ENCODE measurements at regions not wholly inside any gene's neighbourhood (a gene's known extent, or its start where the extent isn't known, plus 50 kb on each side); places are given as distances from the start of the nearest gene placed in this dataset.

DNA sequence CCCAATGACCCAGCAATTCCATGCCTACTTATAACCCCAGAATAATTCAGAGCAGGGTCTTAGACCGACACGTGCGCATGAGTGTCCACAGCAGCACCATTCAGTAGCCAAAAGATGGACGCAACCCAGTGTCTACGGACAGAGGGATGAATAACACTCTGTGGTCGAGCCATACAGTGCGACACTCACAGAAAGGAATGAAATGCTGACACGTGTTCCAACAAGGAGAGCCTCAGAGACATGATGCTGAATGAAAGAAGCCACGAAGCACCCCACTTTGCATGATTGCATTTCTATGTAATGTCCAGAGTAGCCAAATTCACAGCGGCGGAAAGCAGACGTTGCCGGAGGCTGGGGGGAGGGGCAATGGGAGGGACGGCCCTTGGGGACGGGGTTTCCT lies 134.4 kb downstream of the CTTN start:
- no peak for DNase-seq (ENCODE audit: low read depth in 2 of 3, low spot score in 2 of 3)

DNA sequence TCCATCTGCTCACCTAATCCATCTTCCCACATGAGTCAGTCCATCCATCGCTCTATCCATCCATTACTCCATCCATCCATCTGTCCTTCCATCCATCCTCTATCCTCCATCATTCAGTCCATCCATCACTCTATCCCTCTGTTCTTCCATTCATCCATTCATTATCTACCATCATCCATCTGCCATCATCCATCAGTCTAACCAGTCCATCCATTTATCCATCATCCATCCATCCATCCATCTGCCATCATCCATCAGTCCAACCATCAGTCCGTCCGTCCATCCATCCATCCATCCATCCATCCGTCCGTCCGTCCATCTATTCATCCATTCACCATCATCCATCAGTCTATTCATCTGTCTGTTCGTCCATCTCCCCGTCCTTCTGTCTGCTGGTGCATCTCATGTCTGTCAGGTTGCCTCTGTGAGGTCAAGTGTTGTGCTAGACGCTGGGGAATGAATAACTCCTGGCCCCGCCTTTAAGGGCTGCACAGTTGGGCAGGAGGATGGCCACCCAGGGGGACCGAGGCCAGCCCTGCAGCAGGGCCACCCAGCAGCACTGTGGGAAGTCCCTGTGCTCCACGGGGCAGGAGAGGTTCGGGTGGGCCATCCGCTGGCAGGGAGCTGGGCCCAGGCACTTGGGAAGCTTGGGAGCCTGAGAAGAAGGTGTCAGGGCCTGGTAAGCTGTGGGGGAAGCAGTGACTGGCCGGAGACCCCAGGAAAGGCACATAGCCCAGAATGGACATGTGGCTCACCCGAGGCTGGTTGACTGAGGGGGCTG lies 137.1 kb downstream of the CTTN start:
- no peak for DNase-seq (ENCODE audit: low read depth in 2 of 3, low spot score in 2 of 3)

DNA sequence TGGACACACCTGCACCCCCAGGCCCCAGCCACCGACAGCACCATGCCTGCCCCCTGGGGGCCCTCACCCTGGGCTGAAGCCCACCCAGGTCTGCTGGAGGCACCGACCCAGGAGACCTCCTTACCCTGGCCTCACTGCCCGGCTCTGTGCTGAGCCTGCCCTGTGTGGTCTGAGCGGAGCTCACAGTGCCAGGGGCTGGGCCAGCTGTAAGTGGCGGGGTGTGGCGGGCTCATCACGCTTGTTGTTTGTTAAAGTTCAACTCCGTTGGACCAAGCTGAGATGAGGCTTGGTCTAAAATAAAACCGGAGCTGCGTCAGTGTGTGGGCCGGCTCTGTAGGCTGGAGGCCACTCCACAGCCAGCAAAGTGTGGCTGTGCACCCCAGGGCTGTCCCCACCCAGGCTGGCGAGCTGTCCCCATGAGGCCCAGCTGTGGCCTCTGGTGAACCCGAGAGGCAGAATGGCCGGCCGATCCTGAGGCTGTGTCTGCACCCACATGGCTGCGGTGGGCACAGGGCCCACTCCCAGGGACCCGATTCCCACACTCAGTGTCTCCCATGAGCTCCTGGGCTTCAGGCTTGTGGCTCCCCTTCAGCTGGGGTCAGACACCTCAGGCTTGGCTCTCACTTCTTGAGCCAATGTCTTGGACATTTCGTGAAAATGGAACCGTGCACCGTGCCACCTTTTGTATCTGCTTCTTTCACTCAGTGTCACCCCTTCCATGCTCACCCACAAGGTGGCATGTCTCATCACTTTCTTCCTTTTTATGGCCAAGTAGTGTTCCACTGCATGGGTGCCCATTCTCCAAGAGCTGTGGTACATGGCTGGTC lies 137.9 kb downstream of the CTTN start:
- no peak for DNase-seq (ENCODE audit: low read depth in 2 of 3, low spot score in 2 of 3)

DNA sequence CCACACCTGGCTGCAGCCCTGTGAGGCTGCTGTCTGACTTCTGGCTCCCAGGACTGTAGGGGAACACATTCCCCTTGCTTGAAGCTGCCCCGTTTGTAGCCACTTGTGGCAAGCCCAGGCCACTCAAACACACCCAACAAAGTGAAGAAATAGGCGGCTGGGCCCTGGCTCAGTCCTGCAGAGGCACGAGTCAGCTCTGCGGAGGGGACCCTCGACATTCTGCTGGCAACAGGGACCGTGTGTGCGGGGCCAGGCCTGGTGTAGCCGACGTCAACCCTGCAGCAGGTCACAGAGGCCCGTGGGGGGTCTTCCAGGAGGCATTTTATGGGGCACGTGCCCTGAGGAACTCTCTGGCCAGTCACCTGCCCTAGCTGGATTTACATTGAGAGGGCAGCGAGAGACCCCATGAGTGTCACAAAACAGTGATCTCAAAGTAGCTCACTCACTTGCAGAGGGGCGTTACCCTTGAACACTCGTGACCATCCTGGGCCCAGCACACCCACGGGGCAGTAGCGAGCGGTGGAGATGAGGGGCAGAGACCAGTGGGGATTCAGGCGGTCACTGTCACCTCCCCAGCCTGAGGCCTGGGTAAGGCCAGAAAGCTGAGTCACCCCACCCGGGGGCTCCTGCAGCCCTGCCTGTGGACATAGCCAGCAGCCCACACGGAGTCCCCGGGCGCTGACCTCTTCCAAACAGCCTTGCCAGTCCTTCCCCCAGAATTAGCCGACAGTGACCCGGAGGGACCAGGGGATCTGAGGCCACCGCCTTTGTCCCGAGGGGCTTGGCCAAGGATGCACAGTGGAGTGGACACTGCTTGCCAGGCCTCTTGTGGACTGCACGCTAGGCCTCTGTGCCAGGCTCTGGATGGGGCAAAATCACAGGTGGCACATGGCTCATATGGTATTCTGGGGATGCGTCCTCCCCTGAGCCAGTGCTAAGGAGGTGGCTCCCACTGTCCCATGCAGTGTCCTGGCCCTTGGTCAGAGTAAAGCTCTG lies 139.5 kb downstream of the CTTN start:
- DNase-seq (ENCODE audit: low read depth in 2 of 3, low spot score in 2 of 3): no peak

DNA sequence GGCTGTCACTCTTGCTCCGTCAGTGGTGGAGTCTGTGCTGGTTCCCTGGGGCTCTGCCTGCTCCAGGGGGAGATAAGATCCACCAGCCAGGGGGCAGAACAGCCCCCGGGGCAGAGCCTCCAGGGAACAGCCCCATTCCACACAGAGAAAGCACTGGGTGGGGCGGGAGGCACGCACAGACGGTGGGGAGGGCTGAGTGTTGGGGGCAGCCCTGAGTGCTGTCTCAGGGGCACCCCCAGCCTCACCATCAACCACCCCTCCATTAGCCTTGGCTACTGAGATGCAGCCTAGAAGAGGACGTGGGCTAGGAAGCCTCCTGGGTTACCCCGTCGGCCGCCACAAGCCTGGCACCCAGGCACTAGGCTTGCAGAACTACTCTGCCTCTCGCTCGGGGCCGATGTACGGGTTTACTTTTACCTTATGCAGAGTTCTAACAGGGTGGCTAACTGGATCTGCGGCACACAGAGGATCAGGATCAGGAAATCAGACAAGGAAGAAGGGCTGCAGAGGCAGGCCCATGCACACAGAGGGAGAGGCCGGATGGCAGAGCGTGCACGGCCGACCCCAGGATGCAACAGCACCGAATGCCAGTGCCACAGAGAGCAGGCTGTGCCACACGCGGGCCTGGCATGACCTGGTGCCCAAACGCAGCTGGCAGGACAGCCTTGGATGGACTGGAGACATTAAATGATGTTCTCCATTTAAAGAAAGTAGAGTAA lies 140.5 kb downstream of the CTTN start:
- no peak for DNase-seq (ENCODE audit: low read depth in 2 of 3, low spot score in 2 of 3)

DNA sequence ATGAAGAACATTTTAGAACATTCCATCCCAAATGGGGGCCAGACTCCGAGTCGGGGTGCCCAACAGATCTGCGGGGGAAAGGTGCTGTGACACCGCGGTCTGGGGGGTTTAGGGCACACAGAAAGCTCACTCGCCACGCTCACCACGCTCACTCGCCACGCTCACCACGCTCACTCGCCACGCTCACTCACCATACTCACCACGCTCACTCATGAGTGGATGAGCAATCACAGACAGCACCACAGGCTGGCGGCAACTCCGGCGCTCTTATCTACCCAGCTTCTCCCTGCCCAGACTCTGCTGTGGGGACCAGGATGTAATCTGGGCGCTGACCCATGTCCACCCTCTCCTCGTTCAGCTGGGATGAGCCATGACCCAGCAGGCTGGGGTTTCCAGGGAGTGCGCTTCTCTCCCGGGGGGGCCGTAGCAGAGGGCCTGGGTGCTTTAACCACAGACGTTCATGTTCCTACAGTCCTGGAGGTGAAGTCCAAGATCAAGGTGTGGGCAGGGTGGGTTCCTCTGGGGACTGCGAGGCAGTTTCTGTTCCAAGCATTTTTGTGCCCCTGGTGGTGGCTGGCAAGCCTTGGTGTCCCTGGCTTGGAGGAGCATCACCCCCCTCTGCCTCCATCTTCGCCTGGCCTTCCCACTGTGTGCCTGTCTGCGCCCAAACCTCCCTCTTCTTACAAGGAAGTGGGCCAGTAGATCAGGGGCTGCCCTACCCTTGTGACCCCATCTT lies 141.2 kb downstream of the CTTN start:
- no peak for DNase-seq (ENCODE audit: low read depth in 2 of 3, low spot score in 2 of 3)

DNA sequence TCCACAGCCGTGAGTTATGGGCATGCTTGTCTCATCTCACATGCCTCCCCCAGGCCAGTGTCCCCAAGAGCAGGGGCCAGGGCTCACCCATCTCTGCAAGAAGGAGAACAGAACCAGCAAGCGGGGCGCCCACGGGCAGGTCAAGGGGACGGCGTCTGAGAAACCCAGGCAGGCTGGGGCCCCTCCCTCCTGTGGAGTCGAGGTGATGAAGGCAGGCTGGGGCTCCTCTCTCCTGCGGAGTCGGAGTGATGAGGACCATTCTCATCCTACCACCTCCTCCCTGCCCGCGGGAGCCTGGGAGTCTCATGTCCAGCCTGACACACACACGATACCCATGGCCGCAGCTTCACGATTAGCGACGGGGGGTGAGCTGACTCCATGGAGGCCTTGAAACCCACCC lies 141.9 kb downstream of the CTTN start:
- DNase-seq (ENCODE audit: low read depth in 2 of 3, low spot score in 2 of 3): no peak

DNA sequence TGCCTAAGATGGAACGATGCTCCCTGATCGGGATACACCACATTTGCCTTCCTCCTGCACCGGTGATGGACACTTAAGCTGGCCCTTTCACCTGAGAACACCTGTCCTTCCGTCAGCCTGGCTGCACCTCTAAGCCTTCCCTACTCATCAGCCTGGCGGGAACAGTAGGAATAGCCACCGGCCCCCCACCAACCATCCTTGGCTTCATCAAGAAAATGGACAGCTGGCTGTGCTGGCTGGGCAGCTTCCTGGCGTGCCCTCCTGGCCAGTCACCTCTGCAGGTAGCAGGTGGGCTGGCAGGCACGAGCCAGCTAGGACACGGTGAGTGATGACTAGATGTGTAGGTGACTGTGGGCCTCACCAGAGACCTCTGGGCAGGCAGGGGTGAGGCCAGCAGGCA lies 142.8 kb downstream of the CTTN start:
- DNase-seq (ENCODE audit: low read depth in 2 of 3, low spot score in 2 of 3): no peak

DNA sequence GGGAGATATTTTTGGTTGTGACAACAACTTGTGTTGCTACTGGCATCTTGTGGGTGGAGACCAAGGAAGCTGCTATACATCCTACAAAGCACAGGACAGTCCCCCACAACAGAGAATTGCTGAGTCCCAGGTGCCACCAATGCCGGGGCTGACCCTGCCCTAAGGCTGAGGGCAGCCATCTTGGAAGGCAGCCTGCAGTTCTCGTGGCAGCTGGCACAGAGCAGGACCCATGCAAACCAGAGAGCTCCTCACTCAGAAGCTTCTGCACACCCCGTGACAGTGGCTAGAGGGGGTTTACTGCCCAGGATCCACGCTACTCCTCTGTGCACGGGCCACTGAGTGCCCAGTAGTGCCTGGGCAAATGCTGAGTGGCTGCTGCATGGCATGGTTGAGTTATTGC lies 143.4 kb downstream of the CTTN start:
- DNase-seq (ENCODE audit: low read depth in 2 of 3, low spot score in 2 of 3): no peak

DNA sequence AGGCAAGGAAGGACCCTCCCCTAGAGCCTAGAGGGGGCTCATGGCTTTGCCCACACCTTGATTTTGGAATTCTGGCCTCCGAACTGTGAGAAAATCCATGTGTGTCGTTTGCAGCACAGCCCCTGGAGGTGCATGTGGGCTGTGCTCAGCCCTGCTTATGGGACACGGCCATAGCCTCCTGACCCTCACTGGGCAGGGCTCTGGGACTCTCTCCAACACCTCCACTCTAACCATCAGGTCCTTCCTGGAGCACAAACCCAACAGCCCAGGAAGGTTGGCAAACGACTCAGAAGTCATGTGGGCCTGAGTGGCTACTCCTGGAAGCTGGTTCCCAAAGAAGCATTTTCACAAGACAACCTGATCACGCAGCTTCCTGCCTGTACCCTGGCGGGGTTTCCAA lies 144.1 kb downstream of the CTTN start:
- DNase-seq (ENCODE audit: low read depth in 2 of 3, low spot score in 2 of 3): no peak

DNA sequence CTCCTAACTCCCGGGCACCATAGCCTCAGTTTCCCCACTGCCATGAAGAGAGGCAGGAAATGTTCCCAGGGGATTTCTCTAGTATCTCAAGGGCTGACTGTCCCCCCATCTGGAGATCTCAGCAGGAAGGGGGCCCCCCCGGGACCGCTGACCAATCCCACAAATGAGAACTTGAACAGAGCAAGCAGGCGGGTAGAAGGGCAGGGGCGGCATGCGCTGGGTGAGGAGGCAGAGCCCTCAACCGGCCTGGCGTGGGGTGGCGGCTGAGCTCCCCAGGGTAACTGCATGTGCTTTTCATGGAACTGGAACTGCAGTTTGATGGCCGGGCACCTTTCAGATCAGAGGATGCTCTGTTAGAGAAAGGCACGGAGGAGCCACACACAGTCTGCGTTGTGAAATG lies 144.5 kb downstream of the CTTN start:
- no peak for DNase-seq (ENCODE audit: low read depth in 2 of 3, low spot score in 2 of 3)

DNA sequence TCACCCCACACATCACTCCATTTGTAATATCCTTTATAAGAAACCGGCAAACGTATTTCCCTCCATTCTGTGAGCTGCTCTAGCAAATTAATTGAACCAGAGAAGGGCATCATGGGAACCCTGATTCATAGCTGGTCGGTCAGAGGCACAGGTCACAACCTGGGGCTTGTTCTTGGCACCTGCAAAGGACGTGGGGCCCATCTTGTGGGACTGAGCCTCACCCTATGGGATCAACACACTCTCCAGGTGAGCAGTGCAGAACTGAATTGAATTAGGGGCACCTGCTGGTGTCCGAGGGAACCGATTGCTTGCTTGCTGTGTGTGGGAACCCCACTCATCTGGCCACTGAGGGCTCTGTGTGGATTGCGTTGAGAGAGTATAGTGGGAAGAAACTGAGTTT lies 145.3 kb downstream of the CTTN start:
- DNase-seq (ENCODE audit: low read depth in 2 of 3, low spot score in 2 of 3): no peak

DNA sequence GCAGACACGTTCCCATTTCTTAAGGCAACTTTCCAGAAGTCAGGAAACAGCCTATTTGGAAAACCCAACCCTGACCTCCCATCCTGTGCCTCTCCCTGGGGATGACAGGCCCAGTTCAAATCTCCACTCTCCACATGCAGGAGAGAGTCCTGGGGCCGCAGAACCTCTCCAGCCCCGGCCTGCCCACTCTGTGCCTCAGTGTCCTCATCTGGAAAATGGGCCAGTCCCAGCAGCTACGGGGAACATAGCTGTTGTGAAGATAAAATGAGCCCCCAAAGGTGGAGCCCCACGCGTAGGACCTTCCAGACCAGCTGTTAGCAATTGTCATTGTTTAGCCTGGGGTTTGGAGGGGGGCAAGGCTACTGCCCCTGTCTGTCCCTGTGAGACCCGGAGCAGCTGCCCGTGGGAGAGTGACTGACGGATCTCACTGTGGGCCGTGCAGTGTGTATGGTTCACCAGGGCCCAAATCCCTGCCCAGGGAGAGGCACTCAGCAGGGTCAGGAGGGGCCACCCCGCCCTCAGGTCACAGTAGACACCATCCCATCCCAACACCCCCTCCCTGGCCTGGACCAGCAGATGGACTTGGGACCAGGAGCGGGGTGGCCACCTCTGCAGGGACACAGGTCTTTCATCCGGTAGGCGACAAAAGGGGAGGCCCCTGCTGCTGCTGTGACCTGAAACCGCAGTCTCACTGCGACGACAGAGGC lies 145.9 kb downstream of the CTTN start:
- no peak for DNase-seq (ENCODE audit: low read depth in 2 of 3, low spot score in 2 of 3)

DNA sequence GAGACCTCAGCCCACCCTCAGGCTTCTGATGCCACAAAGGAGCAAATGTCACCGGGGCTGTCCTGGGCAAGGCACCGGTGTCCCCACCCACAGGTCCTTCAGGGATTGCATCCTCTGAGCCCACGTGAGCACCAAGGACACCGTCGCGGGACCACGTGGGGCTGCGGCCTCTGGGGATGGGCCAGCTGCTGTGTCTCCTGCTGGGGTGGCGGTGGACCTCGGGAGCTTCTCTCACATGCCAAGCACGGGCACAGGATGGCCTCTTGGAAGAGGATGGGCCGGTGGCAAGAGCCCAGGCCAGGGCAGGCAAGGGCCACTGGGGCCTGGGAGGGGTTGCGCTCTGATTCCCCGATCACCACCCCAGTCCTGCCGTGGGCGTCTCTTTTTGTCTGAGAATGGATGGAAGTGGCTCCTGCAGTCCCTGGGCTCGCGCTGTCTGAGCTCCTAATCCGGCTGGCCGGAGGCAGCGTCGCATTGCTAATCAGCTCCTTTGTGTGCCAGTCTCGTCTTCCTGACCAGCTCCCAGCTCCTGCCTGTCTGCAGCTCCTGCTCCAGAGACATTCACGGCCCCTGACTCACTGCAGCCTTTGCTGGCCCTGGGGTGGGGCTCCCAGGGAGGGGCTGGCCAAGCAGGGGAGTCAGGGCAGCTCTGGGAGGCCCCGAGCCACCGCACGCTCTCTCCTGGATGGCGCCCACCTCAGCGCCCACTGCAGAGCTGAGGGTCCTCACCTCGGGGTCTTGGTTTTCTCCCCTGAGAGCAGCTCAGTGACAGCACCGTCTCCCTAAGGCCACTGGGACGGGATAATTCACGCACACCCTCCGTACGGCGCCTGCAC lies 146.7 kb downstream of the CTTN start:
- DNase-seq (ENCODE audit: low read depth in 2 of 3, low spot score in 2 of 3): no peak

DNA sequence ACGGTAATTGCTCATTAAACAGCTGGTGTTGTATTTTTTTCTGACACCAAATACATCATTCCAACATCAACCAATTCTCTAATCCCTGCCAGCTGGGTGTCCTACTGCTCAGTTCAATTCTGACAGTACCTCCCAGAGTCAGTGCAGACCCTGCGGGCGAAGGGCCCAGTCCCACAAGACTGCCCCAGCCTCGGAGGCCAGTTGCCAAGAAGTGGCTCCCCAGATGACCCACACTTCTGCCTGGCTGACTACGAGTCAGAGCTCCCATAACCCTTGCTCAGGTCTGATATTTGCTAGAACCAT lies 147.2 kb downstream of the CTTN start:
- no peak for DNase-seq (ENCODE audit: low read depth in 2 of 3, low spot score in 2 of 3)

DNA sequence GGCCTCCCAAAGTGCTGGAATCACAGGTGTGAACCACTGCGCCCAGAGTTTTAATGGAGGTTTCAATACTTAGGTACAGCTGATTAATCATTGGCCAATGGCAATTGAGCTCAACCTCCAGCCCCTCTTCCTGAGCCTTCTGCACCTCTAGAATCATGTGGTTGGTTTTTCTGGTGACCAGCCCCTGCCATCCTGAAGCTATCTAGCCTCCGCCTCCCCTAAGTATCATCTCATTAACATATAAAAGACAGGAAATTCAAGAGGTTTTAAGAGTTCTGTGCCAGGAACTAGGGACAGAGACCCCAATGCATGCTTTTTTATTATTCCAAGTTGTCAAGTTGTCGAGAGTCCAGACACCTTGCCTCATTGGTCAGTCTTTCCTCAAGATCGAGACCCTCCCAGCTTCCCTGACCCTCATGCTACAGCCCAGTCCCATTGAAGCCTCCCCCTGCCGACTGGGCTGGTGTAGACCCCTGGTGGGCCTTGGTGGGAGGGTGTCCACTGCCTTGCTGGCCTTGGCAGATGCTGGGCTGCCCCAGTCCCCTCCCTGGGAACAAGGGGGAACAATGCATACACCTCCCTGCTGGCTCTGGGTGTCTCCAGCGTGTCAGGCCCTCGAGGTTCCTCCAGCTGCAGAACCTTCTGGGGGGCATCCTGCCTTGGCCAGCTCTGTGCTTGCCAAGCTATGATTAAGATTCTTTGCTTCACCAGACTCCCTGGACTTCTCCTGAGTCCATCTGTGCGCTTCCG lies 148.0 kb downstream of the CTTN start:
- DNase-seq (ENCODE audit: low read depth in 2 of 3, low spot score in 2 of 3): no peak

DNA sequence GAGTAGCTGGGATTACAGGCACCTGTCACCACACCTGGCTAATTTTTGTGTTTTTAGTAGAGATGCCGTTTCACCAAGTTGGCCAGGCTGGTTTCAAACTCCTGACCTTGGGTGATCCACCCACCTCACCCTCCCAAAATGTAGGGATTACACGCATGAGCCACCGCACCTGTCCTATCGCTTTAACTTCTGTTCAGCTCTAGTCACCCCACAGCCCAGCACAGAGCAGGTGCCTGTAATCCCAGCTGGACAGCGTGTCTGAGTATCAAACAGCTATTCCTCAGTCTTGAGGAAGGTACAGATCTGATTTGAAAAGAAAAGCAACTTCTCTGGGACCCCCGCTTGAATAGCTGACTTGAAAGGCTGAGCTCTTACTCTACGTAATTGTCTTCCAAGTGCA lies 149.1 kb downstream of the CTTN start:
- DNase-seq (ENCODE audit: low read depth in 2 of 3, low spot score in 2 of 3): no peak

All from hematopoietic multipotent progenitor cell (in vitro differentiated cells).